ENCODE measurements at regions not wholly inside any gene's neighbourhood (a gene's known extent, or its start where the extent isn't known, plus 50 kb on each side); places are given as distances from the start of the nearest gene placed in this dataset.

- no peak for TF ChIP-seq ZNF175 (tag by site-specific recombination; IDR thresholded peaks at IDR 0.05)
- no peak for TF ChIP-seq ZFHX2 (tag by site-specific recombination; conservative IDR thresholded peaks at IDR 0.05)
- TF ChIP-seq ZNF561 (tag by site-specific recombination; IDR thresholded peaks at IDR 0.05; ENCODE audit: borderline replicate concordance) = no peak
- TF ChIP-seq ZNF560 (tag by site-specific recombination; IDR thresholded peaks at IDR 0.05; ENCODE audit: borderline replicate concordance) = no peak
- no peak for TF ChIP-seq ZFP69B (tag by site-specific recombination; IDR thresholded peaks at IDR 0.05)
- no peak for TF ChIP-seq ZNF600 (tag by site-specific recombination; IDR thresholded peaks at IDR 0.05)
- no peak for TF ChIP-seq KLF9 (tag by site-specific recombination; IDR thresholded peaks at IDR 0.05; ENCODE audit: low read depth)
- no peak for TF ChIP-seq ZBTB48 (tag by site-specific recombination; IDR thresholded peaks at IDR 0.05)
- no peak for TF ChIP-seq ZNF791 (tag by site-specific recombination; IDR thresholded peaks at IDR 0.05)
- no peak for TF ChIP-seq ZNF629 (tag by site-specific recombination; IDR thresholded peaks at IDR 0.05)
- TF ChIP-seq PBX3 (CRISPR knock-in tag; IDR thresholded peaks at IDR 0.05) = no peak
Observed at GRCh38 chr12:22835431-22835830, 210.5 kb downstream of the ETNK1 start (continued).

- ChIA-PET POLR2A (no interaction called here), CTCF (no interaction called here)
- Histone ChIP-seq H3K9me3 (ENCODE audit: control insufficient read depth, insufficient read depth, low read depth, low read length) (no peaks in the 10 kb centered on the region), H3K4me3 (ENCODE audit: low read depth, low read length) (no peak overlapping the region), H3K4me1 (ENCODE audit: control insufficient read depth, insufficient read depth, low read length) (no peaks in the 10 kb centered on the region), H3K36me3 (ENCODE audit: control insufficient read depth in 2 of 2, insufficient read depth in 1 of 2, low read length in 2 of 2) (no peaks in the 10 kb centered on the region), H3K27ac (ENCODE audit: extremely low read depth, low read depth, low read length) (no peak overlapping the region)
- TF ChIP-seq TRIM28 (IDR thresholded peaks at IDR 0.05; ENCODE audit: borderline replicate concordance, low read length) = no peak
- no peak for TF ChIP-seq ZNF114 (tag by site-specific recombination; IDR thresholded peaks at IDR 0.05)
- no peak for TF ChIP-seq PBX3 (CRISPR knock-in tag; IDR thresholded peaks at IDR 0.05)
- TF ChIP-seq ZNF677 (tag by site-specific recombination; IDR thresholded peaks at IDR 0.05) = no peak
- no peak for TF ChIP-seq GLIS1 (tag by site-specific recombination; IDR thresholded peaks at IDR 0.05)
- TF ChIP-seq ZIC2 (tag by site-specific recombination; IDR thresholded peaks at IDR 0.05) = no peak
- no peak for TF ChIP-seq ZNF558 (tag by site-specific recombination; IDR thresholded peaks at IDR 0.05)
Observed at GRCh38 chr12:22850185-22850584, 225.2 kb downstream of the ETNK1 start.

GRCh38 chr12:22851532-22851931 is 226.6 kb downstream of the ETNK1 start:
- no peaks in the 10 kb centered on the region for H3K36me3 ChIP-seq (ENCODE audit: control insufficient read depth in 2 of 2, insufficient read depth in 1 of 2, low read length in 2 of 2)
- CTCF ChIA-PET = no interaction called here
- POLR2A ChIA-PET = no interaction called here
- TF ChIP-seq ZNF366 (tag by site-specific recombination; conservative IDR thresholded peaks at IDR 0.05) (peak; percentile 91), ZNF596 (tag by site-specific recombination; IDR thresholded peaks at IDR 0.05) (0 out of 2 replicates have a peak, but pooled peaks have one; percentile 26), ZNF391 (tag by site-specific recombination; IDR thresholded peaks at IDR 0.05; ENCODE audit: borderline replicate concordance, low read depth) (no peak)
- TF ChIP-seq, protein P1, sequence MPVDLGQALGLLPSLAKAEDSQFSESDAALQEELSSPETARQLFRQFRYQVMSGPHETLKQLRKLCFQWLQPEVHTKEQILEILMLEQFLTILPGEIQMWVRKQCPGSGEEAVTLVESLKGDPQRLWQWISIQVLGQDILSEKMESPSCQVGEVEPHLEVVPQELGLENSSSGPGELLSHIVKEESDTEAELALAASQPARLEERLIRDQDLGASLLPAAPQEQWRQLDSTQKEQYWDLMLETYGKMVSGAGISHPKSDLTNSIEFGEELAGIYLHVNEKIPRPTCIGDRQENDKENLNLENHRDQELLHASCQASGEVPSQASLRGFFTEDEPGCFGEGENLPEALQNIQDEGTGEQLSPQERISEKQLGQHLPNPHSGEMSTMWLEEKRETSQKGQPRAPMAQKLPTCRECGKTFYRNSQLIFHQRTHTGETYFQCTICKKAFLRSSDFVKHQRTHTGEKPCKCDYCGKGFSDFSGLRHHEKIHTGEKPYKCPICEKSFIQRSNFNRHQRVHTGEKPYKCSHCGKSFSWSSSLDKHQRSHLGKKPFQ (tag by site-specific recombination; IDR thresholded peaks at IDR 0.05) = no peak
- H3K4me1 ChIP-seq (ENCODE audit: control insufficient read depth, insufficient read depth, low read length) = no peaks in the 10 kb centered on the region
- H3K9me3 ChIP-seq (ENCODE audit: control insufficient read depth, insufficient read depth, low read depth, low read length) = no peaks in the 10 kb centered on the region
- H3K27ac ChIP-seq (ENCODE audit: extremely low read depth, low read depth, low read length) = no peak overlapping the region
- no peak overlapping the region for H3K4me3 ChIP-seq (ENCODE audit: low read depth, low read length)
